GM19324 (cell line): ENCODE measurements at regions not wholly inside any gene's neighbourhood (a gene's known extent, or its start where the extent isn't known, plus 50 kb on each side); places are given as distances from the start of the nearest gene placed in this dataset.

Source experiments
- ATAC-seq: cut with Tn5 transposase; IDR thresholded peaks from one replicate; pipeline ENCODE4 v1.9.1; 2021; ENCODE audit warnings: mild to moderate bottlenecking, moderate library complexity; ENCODE audit not compliant: unreplicated experiment, low FRiP score

GRCh38 chr3:43926055-43926454 lies 235.3 kb downstream of the ABHD5 start:
- no peak for ATAC-seq

GRCh38 chr3:43932921-43933320 lies 242.2 kb downstream of the ABHD5 start:
- no peak for ATAC-seq

DNA sequence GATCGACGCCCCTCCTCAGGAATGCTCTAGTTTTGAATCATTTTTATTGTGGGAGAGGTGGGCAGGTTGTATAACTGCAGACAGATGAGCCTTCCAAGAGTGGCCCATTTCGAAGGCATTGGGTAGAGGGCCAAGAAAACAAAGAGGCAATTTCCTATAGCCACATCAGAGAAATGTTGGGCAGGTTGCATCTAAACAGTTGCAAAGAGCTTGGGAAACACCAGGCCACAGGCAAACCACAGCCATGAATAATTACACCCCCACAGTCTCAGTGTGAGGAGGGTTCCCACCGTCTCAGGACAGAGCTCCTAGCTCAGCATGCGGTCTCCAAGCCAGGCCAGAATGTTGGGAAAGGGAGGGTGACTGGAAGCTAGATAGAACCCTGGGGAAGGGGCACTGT lies 257.3 kb downstream of the ABHD5 start:
- no peak for ATAC-seq

- ATAC-seq: no peak
Measured at GRCh38 chr3:43949594-43949993, 258.9 kb downstream of the ABHD5 start.

DNA sequence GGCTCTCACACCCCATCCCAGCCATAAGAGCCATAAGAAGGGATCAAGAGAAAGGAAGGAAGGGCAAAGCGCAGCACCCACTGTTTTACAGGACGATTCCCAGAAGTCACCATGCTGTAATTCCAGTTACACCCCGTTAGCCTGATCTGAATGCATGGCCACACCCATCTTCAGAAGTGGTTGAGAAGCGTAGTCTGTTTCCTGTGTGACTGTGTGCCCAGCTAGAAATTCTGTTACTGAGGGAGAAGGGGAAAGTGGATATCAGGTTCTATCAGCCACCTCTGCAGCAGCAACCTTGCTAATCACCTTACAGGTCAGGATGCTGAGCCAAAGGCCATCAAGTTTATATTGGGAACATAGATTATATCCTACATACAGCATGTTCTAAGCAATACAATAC lies 260.0 kb downstream of the ABHD5 start:
- no peak for ATAC-seq

DNA sequence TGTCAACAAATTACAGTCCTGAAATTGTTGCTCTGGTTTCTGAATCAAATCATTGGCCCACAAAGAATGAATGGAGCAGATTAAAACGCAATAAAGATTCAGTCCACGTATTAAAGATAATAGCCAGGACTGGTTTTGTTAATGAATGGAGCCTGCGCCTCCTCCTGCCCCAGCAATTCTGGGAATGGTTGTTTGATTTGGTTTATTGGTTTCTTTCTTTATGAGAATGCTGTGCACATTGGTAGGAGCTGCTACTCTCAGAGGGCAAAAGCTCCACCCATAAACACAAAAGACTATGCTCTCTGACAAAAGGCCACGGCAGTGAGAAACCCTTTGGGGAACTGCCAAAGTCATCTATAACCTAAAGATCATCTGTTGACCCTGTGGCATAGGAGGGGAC lies 261.1 kb downstream of the ABHD5 start:
- ATAC-seq: no peak

GRCh38 chr3:43953380-43953779 lies 262.6 kb downstream of the ABHD5 start:
- ATAC-seq: no peak

DNA sequence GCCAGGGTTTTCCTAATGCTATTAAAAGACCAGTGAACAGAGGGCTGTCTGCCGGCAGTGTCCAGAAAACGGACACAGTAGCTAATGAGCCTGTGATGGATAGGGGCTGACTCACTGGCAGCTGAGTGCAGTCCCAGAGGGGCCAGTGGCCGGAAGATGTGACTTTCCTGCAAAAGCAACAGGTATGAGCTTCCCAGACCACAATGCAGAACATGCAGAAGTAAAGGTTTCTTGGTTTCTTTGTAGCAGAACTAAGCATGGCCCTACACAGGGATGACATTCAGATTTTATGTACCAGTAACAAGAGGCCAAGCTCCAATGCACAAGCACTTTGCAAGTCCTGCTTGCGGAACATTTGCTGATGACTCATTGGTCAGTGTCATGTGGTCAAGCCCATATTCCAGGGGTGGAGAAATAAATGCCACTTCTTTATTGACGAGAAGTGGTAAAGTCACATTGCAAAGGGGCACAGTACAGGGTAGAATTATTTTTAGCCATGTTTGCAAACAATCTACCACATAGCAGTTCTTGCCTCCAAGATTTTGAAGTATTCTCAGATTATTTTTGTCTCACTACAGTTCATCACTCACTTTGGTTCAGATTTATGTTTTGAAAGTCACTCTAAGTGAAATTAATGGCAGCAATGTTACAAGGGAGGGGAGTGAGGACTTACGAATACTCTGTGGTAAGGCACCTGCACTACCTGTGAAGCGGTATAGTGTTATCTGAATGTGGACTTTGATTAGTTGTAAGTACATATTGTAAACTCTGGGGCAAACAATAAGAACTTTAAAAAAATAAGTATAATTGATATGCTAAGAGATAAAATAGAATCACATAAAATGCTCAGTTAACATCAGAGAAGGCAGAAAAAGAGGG lies 263.3 kb downstream of the ABHD5 start:
- no peak for ATAC-seq

DNA sequence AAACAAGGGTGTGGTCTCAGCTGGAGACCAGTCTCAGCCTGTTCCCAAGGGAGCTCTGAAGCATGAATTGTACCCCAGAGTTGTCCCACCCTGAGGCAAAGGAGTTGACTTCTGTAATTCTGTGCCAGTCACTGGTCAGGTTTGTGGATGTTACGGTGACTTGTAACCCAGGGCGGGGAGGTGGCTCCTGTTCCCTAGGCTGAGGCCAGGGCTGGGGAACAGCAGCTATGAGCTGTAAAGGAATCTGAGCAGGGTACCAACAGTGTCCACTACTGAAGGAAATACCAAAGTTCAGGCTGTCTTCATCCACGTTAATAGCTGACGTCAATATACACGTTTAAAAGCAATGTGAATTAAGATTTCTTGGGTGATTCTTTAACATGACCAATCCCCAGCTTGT lies 266.2 kb downstream of the ABHD5 start:
- no peak for ATAC-seq

GRCh38 chr3:43957553-43957952 lies 266.8 kb downstream of the ABHD5 start:
- no peak for ATAC-seq

DNA sequence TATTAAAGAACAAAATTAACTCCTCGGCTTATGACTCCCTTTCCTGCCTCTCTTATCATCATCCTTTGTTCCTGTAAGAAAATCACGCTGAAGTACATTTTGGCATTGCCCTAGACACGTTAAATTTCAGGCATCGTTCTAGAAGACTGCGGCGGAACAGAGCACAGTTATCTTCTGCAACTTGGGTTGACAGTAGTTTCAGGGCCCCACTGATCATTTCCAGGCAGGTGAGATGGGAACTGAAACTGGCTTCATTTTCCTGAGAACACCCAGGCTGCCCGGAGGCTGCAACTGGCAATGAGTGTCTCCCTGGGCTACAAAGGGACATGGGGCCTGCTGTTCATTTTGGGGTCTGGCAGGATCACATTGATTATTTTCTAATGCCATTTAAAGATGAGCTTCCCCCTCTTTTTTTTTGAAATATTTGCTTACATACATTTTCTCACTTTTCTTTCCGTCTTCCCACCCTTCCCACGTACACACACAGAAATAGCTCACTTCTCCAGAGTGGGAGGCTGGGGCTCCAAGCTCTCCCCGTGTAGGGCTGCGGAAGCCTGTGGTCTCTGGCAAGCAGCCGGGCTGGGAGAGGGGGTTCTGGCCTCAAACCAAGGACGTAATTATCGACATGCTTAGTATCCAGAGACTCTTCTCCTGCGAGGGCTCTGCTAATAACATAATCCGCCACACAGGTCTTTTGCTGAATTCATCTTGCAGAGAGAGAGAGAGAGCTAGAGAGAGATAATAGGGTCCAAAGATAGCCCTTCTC lies 267.4 kb downstream of the ABHD5 start:
- ATAC-seq: no peak

GRCh38 chr3:43958973-43959372 lies 268.2 kb downstream of the ABHD5 start:
- no peak for ATAC-seq

DNA sequence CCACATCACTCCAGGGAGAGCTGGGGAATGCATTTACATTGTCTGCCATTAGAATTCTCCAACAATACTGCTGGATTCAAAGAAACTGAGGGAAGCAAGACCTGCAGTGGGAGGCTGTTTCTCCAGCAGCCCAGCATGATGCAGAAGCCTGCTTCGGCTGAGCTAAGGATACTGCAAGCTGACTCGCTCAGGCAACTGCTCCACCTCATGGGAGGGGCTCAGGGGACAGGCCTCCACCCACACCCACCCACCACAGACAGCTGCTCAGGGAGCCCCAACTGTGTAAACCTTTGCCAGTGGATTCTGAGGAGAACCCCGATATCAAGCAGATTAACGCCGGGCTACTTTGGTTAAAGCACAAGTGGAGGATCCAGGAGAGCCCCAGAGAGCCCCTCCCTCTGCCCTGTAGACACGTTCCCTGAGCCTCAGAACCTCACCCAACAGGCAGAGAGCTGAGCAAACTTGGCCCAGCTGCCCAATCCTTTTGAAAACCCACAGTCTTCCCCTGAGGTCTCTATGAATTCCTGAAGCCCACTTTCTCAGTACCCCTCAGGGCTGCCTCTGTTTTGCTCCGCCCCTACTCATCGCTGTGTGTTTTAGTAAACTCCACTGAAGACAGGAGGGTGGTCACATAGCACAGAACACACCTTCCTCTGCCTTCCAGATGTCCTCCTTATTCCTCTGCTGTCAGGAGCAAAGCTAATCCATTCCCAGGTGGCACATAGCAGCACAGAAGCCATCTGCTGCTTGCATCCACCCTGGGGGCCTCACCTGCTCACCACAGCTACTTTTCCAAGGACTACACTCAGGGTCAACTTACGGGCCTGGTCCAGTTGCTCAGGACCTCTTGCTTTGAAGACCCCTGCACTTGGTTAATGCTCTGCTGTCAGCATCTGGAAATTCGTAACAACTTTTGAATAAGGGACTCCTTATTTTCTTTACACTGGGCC lies 269.0 kb downstream of the ABHD5 start:
- ATAC-seq: no peak

DNA sequence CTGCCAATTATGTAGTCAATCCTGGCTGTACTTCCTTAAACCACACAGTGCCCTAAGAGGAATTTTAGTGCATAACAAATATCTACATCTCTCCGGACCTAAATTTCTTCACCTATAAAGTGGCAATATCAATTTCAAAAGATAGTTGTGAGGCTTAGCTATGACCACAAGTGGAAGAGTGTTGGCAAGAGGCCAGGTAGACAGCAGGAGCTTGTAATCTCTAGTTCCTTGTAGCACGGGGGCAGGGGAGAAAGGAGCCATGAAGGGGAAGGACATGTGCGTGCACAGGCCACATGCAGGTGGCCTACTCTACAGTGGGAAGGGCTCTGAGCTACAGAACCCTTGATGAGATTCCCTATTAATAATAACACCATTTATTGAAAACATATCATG lies 269.7 kb downstream of the ABHD5 start:
- ATAC-seq: no peak

GRCh38 chr3:43962043-43962442 lies 271.3 kb downstream of the ABHD5 start:
- no peak for ATAC-seq

DNA sequence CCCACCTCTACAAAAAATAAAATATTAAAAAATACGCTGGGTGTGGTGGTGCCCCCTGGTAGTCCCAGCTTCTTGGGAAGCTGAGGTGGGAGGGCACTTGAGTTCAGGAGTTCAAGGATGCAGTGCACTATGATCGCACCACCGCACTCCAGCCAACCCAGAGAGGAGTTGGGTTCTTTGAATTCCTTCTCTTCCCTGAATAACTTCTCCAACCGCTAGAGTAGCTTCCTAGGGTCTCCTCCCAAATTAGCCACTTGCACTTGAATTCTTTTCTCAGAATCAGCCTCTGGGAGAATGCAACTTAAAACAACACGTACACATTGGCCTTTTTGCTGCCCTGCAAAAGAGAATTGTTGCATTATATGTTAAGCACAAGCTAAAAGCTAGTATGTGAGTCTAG lies 272.5 kb downstream of the ABHD5 start:
- no peak for ATAC-seq

GRCh38 chr3:43964640-43965039 lies 273.9 kb downstream of the ABHD5 start:
- no peak for ATAC-seq

GRCh38 chr3:43965656-43966055 lies 274.9 kb downstream of the ABHD5 start:
- ATAC-seq: no peak

DNA sequence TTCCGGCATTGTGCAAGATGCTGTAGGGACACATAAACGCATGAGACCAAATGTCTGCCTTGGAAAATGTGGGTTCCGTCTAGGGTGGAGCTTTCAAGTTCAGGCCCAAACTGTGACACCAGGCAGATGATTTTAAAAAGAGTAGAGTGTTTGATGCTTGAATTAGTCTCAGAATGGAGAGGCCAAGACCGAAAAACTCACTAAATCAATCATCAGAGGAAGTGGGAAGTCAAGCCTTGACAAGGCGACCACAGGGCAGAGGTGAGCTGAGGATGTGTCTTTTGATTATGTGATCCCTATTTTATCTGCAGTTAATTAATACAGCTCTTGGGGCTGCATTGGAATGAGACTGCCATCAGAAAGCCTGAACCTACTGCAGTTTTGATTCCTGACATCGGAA lies 275.4 kb downstream of the ABHD5 start:
- ATAC-seq: no peak

DNA sequence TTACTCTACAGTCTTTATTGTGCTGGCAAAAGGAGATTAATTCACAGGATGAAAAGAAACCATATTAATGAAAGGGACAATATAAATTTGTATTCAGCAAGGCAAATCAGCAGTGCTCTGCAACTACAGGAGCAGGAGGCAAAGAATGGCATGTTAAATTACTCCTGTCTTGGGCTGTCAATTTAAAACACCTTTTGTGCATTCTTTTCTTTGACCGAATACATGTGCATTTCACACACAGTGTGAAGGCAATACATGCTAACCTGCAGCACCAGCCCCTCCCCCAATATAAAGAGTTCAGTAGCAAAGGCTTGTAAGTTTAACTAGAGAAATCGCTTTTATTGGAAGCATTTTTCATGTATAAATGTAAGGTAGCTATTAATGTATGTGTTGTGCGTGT lies 275.2 kb upstream of the TOPAZ1 start:
- no peak for ATAC-seq

GRCh38 chr3:43968465-43968864 lies 273.2 kb upstream of the TOPAZ1 start:
- no peak for ATAC-seq
